ENCODE measurements at regions not wholly inside any gene's neighbourhood (a gene's known extent, or its start where the extent isn't known, plus 50 kb on each side); places are given as distances from the start of the nearest gene placed in this dataset.

GRCh38 chr2:145094370-145094769 lies 574.5 kb upstream of the ZEB2 start:
- intact Hi-C loops (cut with DNase I) = no loop called here
- Histone ChIP-seq H3K27me3 (no peaks in the 10 kb centered on the region), H3K4me3 (no peak overlapping the region), H3K4me1 (no peaks in the 10 kb centered on the region), H3K27ac (no peak overlapping the region), H3K36me3 (no peaks in the 10 kb centered on the region), H3K9me3 (no peaks in the 10 kb centered on the region)
- DNase-seq = no peak
- TF ChIP-seq POLR2AphosphoS5 (IDR thresholded peaks at IDR 0.05) (no peak), CTCF (IDR thresholded peaks at IDR 0.05) (no peak), EP300 (IDR thresholded peaks at IDR 0.05) (no peak), POLR2A (IDR thresholded peaks at IDR 0.05) (no peak)

- intact Hi-C loops (cut with DNase I) = no loop called here
- Histone ChIP-seq H3K4me1 (no peaks in the 10 kb centered on the region), H3K9me3 (no peaks in the 10 kb centered on the region), H3K27me3 (no peaks in the 10 kb centered on the region), H3K4me3 (no peak overlapping the region), H3K36me3 (no peaks in the 10 kb centered on the region), H3K27ac (peak overlapping the region in 2 of 4 donors; percentile 11 to 14)
- TF ChIP-seq EP300 (IDR thresholded peaks at IDR 0.05) (no peak), POLR2AphosphoS5 (IDR thresholded peaks at IDR 0.05) (no peak)
- no peak for DNase-seq
These were observed 572.0 kb upstream of the ZEB2 start for GRCh38 chr2:145091967-145092366.

- no peak for DNase-seq
- intact Hi-C loops (cut with DNase I) = no loop called here
These were observed 571.2 kb upstream of the ZEB2 start for GRCh38 chr2:145090841-145091761.

GRCh38 chr2:145088756-145089155 lies 568.8 kb upstream of the ZEB2 start:
- no peaks in the 10 kb centered on the region for H3K4me1 ChIP-seq
- no peak for DNase-seq
- TF ChIP-seq POLR2AphosphoS5 (IDR thresholded peaks at IDR 0.05) = no peak
- TF ChIP-seq POLR2A (IDR thresholded peaks at IDR 0.05) = no peak
- no peak for TF ChIP-seq EP300 (IDR thresholded peaks at IDR 0.05)
- no peak for TF ChIP-seq CTCF (IDR thresholded peaks at IDR 0.05)
- 87 to 91% methylated on average over 2 of the region's 2 CpGs for WGBS, 2 donors
- H3K9me3 ChIP-seq = no peaks in the 10 kb centered on the region
- no peaks in the 10 kb centered on the region for H3K27me3 ChIP-seq
- intact Hi-C loops (cut with DNase I) = no loop called here
- H3K27ac ChIP-seq = no peak overlapping the region
- H3K36me3 ChIP-seq = no peaks in the 10 kb centered on the region
- H3K4me3 ChIP-seq = no peak overlapping the region

More at GRCh38 chr2:145090841-145091761, 571.2 kb upstream of the ZEB2 start:
- Histone ChIP-seq H3K36me3 (no peaks in the 10 kb centered on the region), H3K4me1 (no peaks in the 10 kb centered on the region), H3K27me3 (no peaks in the 10 kb centered on the region), H3K27ac (peak overlapping the region in 2 of 4 donors; percentile 11 to 14), H3K4me3 (no peak overlapping the region), H3K9me3 (no peaks in the 10 kb centered on the region)
- TF ChIP-seq POLR2A (IDR thresholded peaks at IDR 0.05) (no peak), CTCF (IDR thresholded peaks at IDR 0.05) (no peak), POLR2AphosphoS5 (IDR thresholded peaks at IDR 0.05) (no peak), EP300 (IDR thresholded peaks at IDR 0.05) (no peak)
- 51 to 73% methylated on average over 2 of the region's 2 CpGs for WGBS, 2 donors

- TF ChIP-seq POLR2AphosphoS5 (IDR thresholded peaks at IDR 0.05) = no peak
- no peak for TF ChIP-seq POLR2A (IDR thresholded peaks at IDR 0.05)
- TF ChIP-seq CTCF (IDR thresholded peaks at IDR 0.05) = no peak
- no peak for TF ChIP-seq EP300 (IDR thresholded peaks at IDR 0.05)
- Histone ChIP-seq H3K4me3 (no peak overlapping the region), H3K4me1 (no peaks in the 10 kb centered on the region), H3K27me3 (no peaks in the 10 kb centered on the region), H3K27ac (no peak overlapping the region), H3K9me3 (no peaks in the 10 kb centered on the region), H3K36me3 (no peaks in the 10 kb centered on the region)
- intact Hi-C loops (cut with DNase I) = no loop called here
- DNase-seq = no peak
- 77 to 81% methylated on average over 3 of the region's 3 CpGs for WGBS, 2 donors
These were observed 567.0 kb upstream of the ZEB2 start for GRCh38 chr2:145086910-145087309.

All from sigmoid colon (tissue), 6 donors.